C4-2B (cell line): ENCODE measurements at regions not wholly inside any gene's neighbourhood (a gene's known extent, or its start where the extent isn't known, plus 50 kb on each side); places are given as distances from the start of the nearest gene placed in this dataset.

Source experiments
- H3K27ac ChIP-seq: fragments of 450-650 bp; 2 replicates; pipeline ENCODE4 v1.5.1; 2017
- ZFX ChIP-seq: fragments of 450-650 bp; IDR thresholded peaks from 2 replicates; pipeline ENCODE4 v1.6.1; 2017
- TF ChIP-seq, protein P1 (sequence below): fragments of 450-650 bp; conservative IDR thresholded peaks from 2 replicates; pipeline ENCODE4 v1.5.1; 2017; ENCODE audit warnings: mild to moderate bottlenecking

DNA sequence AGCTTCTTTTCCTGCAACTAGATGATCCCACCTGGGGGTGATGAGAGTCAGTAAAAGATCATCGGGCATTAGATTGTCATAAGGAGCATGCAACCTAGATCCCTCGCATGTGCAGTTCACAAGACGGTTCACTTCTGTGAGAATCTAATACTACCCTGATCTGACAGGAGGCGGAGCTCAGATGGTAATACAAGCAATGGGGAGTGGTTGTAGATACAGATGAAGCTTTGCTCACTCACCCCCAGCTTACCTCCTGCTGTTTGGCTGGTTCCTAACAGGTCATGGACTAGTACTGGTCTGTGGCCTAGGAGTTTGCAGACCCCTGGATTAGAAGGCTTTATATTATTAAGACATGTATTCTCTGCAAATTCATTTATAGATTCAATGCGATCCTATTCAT, 181.6 kb upstream of the MGMT start:
- TF ChIP-seq, protein P1, sequence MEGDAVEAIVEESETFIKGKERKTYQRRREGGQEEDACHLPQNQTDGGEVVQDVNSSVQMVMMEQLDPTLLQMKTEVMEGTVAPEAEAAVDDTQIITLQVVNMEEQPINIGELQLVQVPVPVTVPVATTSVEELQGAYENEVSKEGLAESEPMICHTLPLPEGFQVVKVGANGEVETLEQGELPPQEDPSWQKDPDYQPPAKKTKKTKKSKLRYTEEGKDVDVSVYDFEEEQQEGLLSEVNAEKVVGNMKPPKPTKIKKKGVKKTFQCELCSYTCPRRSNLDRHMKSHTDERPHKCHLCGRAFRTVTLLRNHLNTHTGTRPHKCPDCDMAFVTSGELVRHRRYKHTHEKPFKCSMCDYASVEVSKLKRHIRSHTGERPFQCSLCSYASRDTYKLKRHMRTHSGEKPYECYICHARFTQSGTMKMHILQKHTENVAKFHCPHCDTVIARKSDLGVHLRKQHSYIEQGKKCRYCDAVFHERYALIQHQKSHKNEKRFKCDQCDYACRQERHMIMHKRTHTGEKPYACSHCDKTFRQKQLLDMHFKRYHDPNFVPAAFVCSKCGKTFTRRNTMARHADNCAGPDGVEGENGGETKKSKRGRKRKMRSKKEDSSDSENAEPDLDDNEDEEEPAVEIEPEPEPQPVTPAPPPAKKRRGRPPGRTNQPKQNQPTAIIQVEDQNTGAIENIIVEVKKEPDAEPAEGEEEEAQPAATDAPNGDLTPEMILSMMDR: no peak
- no peak for TF ChIP-seq ZFX
- H3K27ac ChIP-seq: no peak overlapping the region

DNA sequence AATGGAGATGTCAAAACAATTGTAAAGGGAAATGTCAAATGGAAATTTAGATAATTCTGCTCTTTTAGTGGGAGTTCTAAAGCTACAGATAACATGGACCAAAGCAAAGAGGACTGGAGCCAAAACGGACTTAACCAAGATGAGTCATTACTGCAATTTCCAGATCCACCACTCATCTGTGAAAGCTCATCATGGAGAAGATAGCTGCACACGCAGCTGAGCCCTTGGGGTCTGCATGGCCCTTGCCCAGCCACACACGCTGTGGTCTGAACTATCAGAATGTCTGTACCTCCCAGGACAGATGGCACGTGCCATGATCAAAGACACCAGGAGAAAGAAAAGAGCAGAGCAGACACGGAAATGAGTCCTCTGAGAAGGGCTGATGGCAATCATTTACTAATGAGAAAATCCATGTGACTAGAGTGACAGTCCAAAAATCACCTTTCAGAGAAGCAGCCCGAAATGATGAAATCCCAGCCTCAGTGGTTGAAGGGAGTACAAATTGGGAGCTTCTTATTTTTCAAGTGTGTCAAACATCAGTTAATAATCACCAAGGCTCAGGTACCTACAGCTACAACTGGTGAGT, 177.9 kb upstream of the MGMT start:
- H3K27ac ChIP-seq: no peak overlapping the region
- TF ChIP-seq ZFX: no peak
- TF ChIP-seq, protein P1: no peak

DNA sequence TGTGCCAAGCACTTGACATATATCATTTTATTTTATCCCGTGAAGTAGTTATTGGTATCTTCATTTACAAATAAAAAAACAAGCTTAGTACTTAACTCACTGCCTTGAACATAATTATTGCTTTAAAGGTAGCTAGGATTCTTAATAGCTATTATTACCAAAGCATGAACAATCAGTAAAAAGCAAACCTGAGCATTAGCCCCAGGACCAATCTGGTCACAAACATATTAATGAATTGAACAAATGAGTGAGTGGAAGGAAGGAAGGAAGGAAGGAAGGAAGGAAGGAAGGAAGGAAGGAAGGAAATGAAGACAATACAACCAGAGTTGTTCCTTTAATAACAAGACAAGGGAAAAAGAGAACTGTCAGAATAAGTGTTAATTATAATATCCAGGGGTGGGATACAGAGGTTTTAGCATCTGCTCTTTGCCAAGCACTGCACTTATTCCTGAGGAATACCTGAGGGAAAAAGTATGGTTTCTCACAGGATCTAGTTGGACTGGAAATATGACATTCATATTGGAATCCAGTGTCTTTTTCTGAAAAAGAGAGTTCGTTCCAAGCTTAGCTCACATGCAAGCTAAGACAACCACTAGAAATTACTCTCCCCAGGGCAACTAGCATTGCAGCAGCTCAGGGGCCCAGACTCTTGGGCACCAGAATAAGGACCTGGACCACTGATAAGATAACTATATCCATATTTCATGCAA, 172.9 kb upstream of the MGMT start:
- H3K27ac ChIP-seq: no peak overlapping the region
- TF ChIP-seq, protein P1: no peak
- no peak for TF ChIP-seq ZFX

DNA sequence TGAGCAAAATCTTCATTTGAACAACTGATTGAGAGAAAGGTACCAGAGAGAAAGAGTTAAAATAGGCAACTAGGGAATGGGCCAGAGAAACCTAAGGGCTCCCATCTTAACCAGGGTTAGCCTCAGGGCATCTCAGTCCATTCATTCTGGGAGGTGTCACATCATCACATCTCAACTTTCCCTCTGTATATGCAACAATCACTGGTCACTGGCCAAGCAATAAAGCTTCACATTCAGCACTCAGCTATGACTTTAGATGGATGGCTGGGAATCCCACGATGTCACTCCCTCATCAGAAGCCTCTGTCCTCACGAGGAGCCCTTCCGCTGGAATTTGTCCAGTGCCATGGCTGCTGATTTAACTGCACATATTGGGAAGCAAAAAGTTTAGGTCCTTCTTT, 172.1 kb upstream of the MGMT start:
- H3K27ac ChIP-seq: no peak overlapping the region
- no peak for TF ChIP-seq ZFX
- TF ChIP-seq, protein P1: no peak

DNA sequence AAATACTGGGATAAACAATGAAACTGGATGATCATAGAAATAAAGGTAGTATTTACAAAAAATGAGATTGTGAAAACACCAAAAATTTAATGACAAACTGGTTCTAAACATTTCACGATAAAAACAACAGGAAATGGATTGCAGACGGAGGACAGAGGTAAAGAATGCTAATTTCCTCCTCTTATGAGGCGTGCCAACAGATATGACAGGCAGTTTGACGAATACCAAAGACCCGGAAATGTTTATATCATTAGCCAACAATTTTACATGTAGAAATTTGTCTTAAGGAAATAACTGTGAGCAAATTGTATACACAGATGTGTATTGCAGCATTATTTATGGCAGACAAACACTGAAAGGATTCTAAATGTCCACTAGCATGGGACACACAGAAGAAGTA, 162.0 kb upstream of the MGMT start:
- TF ChIP-seq, protein P1: no peak
- no peak for TF ChIP-seq ZFX
- H3K27ac ChIP-seq: no peak overlapping the region

DNA sequence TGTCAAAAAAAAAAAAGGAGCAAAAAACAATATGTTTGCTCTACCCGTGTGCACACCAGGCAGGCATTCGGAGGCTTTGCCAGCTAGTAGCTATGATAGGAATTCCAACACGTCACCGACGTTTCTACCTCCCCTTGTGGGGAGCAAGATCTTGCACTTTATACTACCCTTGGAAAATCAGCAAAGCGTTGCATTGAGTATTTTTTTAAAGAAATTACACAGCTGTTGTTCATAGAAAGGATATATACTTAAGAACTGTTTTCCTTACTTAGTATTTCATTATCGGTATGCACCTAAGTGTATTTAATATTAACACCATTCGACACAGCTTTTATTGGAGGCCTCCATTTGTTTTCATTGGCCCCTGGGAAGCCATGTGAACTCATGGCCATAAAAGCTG, 159.9 kb upstream of the MGMT start:
- H3K27ac ChIP-seq: peak overlapping the region; percentile 83; the same call in 1 of the 2 replicates
- TF ChIP-seq, protein P1: no peak
- TF ChIP-seq ZFX: no peak

DNA sequence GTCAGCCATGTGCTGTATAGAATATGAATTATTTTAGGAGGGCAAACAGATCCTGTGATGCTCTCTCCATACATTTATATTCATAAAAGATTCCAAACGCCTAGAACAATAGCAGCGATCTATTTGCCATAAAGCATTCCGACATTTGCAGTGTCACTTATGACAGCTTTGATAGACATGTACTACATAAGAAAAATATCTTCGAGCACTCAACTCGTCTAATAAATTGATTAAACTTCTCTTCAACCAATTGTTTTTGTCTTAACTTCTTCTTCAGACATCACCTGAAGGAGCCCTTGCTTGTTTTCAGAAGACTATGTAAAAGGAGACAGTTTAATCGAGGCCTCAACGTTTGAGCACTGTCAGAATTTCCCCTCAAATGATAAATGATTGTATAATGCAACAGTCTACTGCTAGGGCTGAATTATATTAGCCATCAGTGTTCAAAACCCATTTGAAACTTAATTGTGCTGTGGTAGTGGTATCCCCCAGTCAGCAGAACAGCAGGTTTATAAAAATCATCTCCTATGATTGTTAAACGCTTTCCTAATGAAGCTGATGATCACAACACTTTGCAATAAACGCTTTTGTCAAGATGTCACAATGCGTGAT, 158.0 kb upstream of the MGMT start:
- H3K27ac ChIP-seq: no peak overlapping the region

More for the DNA sequence above, 158.0 kb upstream of the MGMT start:
- TF ChIP-seq, protein P1: no peak
- no peak for TF ChIP-seq ZFX
